Endothelial cell of umbilical vein (primary cell): ENCODE measurements at regions not wholly inside any gene's neighbourhood (a gene's known extent, or its start where the extent isn't known, plus 50 kb on each side); places are given as distances from the start of the nearest gene placed in this dataset.

Experiments used
- BruUV-seq: library from RNA; stranded (reverse); fragments of 400-500 nt; replicated peaks from 2 replicates; lab custom pipeline; 2021; lab: Mats Ljungman, UMichigan
- CTCF ChIA-PET: fragments of 300-600, 350-600 bp; sonication (Branson Sonifier 250); formaldehyde crosslinking; loops from one replicate; lab custom pipeline; 2021; ENCODE audit warnings: antibody characterized with exemption, inconsistent platforms; lab: Charles Lee
- POLR2A ChIA-PET: fragments of 300-600, 350-600 bp; sonication (Branson Sonifier 250); formaldehyde crosslinking; loops from one replicate; lab custom pipeline; 2021; ENCODE audit warnings: antibody characterized with exemption, inconsistent platforms; lab: Charles Lee
- DNase-seq: peaks from one replicate; pipeline ENCODE4 v3.0.0-alpha.2; 2011; ENCODE audit warnings: low read depth, low spot score
- FAIRE-seq: peaks from 2 replicates; lab custom pipeline; 2011; peaks lifted over from hg19 to GRCh38; lab: Jason Lieb, UNC
- H2AFZ ChIP-seq: 2 replicates; pipeline ENCODE4 v1.6.0; 2012; ENCODE audit warnings: low read depth, low read length, control low read depth, inconsistent platforms
- H3K27ac ChIP-seq: 2 replicates; pipeline ENCODE4 v1.5.1; 2011; ENCODE audit warnings: low read depth, mild to moderate bottlenecking, control low read depth, low read length, moderate library complexity; ENCODE audit not compliant: insufficient read depth
- H3K27me3 ChIP-seq, 2 experiments: 2 replicates each; pipeline versions ENCODE4 v1.6.0 to v1.6.1; 2011; ENCODE audit warnings: low read length in 2 of 2, mixed read lengths in 1 of 2; ENCODE audit not compliant: control insufficient read depth in 2 of 2, insufficient read depth in 2 of 2
- H3K36me3 ChIP-seq, 2 experiments: 2 replicates in 1 of 2; 3 replicates in 1 of 2; pipeline ENCODE4 v1.5.1; 2011; ENCODE audit warnings: low read length in 2 of 2, mild to moderate bottlenecking in 1 of 2, moderate library complexity in 1 of 2; ENCODE audit not compliant: control insufficient read depth in 2 of 2, insufficient read depth in 2 of 2; ENCODE audit errors: extremely low read depth in 1 of 2
- H3K4me1 ChIP-seq: 3 replicates; pipeline ENCODE4 v1.5.1; 2011; ENCODE audit warnings: mild to moderate bottlenecking, low read length; ENCODE audit not compliant: control insufficient read depth, insufficient read depth; ENCODE audit errors: extremely low read depth
- H3K4me2 ChIP-seq: 2 replicates; pipeline ENCODE4 v1.6.1; 2011; ENCODE audit warnings: low read length, control low read depth, mixed read lengths; ENCODE audit not compliant: insufficient read depth
- H3K4me3 ChIP-seq, 3 experiments: fragments of 200-600 bp in 1 of 3; sonication (generic), shearing (Covaris generic) in 1 of 3; replicated peaks in 1 of 3; 2 replicates each; pipeline ENCODE4 v1.5.1; 2011 to 2016; ENCODE audit warnings: control low read depth in 3 of 3, low read length in 3 of 3, mild to moderate bottlenecking in 2 of 3, inconsistent platforms in 1 of 3, low read depth in 1 of 3, moderate library complexity in 1 of 3; ENCODE audit not compliant: insufficient read depth in 1 of 3
- H3K79me2 ChIP-seq: 2 replicates; pipeline ENCODE4 v1.6.0; 2012; ENCODE audit warnings: low read length, inconsistent platforms; ENCODE audit not compliant: control insufficient read depth, insufficient read depth
- H3K9ac ChIP-seq: replicated peaks from 2 replicates; pipeline ENCODE3; 2011; ENCODE audit warnings: low read length, control low read depth; ENCODE audit not compliant: insufficient read depth; ENCODE audit errors: extremely low read depth
- H3K9me1 ChIP-seq: replicated peaks from 3 replicates; pipeline ENCODE4 v1.6.0; 2011; ENCODE audit warnings: mild to moderate bottlenecking, low read length; ENCODE audit not compliant: control insufficient read depth, insufficient read depth; ENCODE audit errors: extremely low read depth
- H3K9me3 ChIP-seq: replicated peaks from 2 replicates; pipeline ENCODE4 v1.5.1; 2012; ENCODE audit warnings: low read length, inconsistent platforms; ENCODE audit not compliant: control insufficient read depth, insufficient read depth
- H4K20me1 ChIP-seq: replicated peaks from 2 replicates; pipeline ENCODE3; 2011; ENCODE audit warnings: mild to moderate bottlenecking, low read length; ENCODE audit not compliant: control insufficient read depth, insufficient read depth; ENCODE audit errors: extremely low read depth
- EZH2 ChIP-seq: IDR thresholded peaks from 2 replicates; pipeline ENCODE4 v1.6.1; 2012; ENCODE audit warnings: borderline replicate concordance, low read depth, mild to moderate bottlenecking, moderate library complexity, low read length, inconsistent platforms; ENCODE audit not compliant: severe bottlenecking
- FOS ChIP-seq: IDR thresholded peaks from 2 replicates; pipeline ENCODE4 v1.6.1; 2011; ENCODE audit warnings: mild to moderate bottlenecking, low read length, moderate library complexity, borderline replicate concordance; ENCODE audit not compliant: insufficient read depth
- GATA2 ChIP-seq: IDR thresholded peaks from 2 replicates; pipeline ENCODE4 v1.7.0; 2011; ENCODE audit warnings: low read depth, mild to moderate bottlenecking, moderate library complexity, mixed read lengths, low read length; ENCODE audit not compliant: insufficient read length, insufficient read depth
- JUN ChIP-seq: IDR thresholded peaks from 2 replicates; pipeline ENCODE4 v1.6.1; 2011; ENCODE audit warnings: borderline replicate concordance, low read depth; ENCODE audit not compliant: insufficient read length, insufficient read depth
- MAX ChIP-seq: IDR thresholded peaks from 2 replicates; pipeline ENCODE4 v1.6.1; 2011; ENCODE audit not compliant: insufficient read depth, insufficient read length
- MYC ChIP-seq: IDR thresholded peaks from one replicate; pipeline ENCODE4 v1.6.1; 2011; ENCODE audit warnings: mild to moderate bottlenecking, low read depth, low read length
- POLR2AphosphoS5 ChIP-seq: IDR thresholded peaks from 2 replicates; pipeline ENCODE4 v1.6.1; 2012; ENCODE audit warnings: low read depth, mild to moderate bottlenecking, control low read depth, low read length, moderate library complexity; ENCODE audit not compliant: insufficient read depth
- dilution Hi-C: fragments of 300-500 bp; cut with MboI; formaldehyde crosslinking; loops from one replicate; pipeline ENCODE4 v1.15.0; 2019; ENCODE audit warnings: low sequenced_read_pairs; ENCODE audit not compliant: extremely low pct_ligation_motif_present
- intact Hi-C: fragments of 100-400 bp; cut with micrococcal nuclease; formaldehyde crosslinking; loops from one replicate; pipeline ENCODE4 v1.10.0; 2022
- TF ChIP-seq, protein P1 (sequence below), 2 donors: IDR thresholded peaks; 1 replicate in 1 of 2; 2 replicates in 1 of 2; pipeline ENCODE4 v1.5.1; 2011; ENCODE audit warnings: low read length in 2 of 2, mild to moderate bottlenecking in 2 of 2, moderate library complexity in 2 of 2, control low read depth in 1 of 2, inconsistent platforms in 1 of 2, low read depth in 1 of 2; ENCODE audit not compliant: insufficient read depth in 1 of 2; ENCODE audit errors: extremely low read depth in 1 of 2

DNA sequence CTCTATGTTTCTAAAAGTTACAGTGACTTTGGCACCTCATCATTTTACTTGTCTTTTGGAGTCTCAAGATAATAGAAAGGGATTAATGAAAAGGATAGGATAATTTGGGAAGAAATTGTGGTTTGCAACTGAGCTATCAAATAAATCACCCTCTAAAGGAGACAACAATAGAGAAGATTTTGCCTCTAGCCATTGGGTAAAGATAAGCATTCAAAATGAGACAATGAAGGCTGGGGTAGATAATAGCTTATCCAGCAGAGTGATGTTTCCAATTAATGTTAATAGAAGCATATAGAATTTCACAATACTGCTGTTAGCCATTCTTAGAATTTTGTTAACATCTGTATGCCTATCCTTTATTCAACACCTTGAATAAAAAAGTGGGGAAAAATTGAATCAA, 1177.6 kb downstream of the ADGRL3 start:
- no TSS peak for BruUV-seq
- TF ChIP-seq GATA2: no peak
- TF ChIP-seq JUN: no peak
- TF ChIP-seq, protein P1, sequence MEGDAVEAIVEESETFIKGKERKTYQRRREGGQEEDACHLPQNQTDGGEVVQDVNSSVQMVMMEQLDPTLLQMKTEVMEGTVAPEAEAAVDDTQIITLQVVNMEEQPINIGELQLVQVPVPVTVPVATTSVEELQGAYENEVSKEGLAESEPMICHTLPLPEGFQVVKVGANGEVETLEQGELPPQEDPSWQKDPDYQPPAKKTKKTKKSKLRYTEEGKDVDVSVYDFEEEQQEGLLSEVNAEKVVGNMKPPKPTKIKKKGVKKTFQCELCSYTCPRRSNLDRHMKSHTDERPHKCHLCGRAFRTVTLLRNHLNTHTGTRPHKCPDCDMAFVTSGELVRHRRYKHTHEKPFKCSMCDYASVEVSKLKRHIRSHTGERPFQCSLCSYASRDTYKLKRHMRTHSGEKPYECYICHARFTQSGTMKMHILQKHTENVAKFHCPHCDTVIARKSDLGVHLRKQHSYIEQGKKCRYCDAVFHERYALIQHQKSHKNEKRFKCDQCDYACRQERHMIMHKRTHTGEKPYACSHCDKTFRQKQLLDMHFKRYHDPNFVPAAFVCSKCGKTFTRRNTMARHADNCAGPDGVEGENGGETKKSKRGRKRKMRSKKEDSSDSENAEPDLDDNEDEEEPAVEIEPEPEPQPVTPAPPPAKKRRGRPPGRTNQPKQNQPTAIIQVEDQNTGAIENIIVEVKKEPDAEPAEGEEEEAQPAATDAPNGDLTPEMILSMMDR (IDR thresholded peaks at IDR 0.05; ENCODE audit: extremely low read depth in 1 of 2, insufficient read depth in 1 of 2, low read depth in 1 of 2, low read length in 2 of 2): no peak
- TF ChIP-seq POLR2AphosphoS5: no peak
- no peak for TF ChIP-seq EZH2
- no peak for TF ChIP-seq MAX
- no peak for TF ChIP-seq FOS
- TF ChIP-seq MYC: no peak
- H3K4me3 ChIP-seq: no peak overlapping the region
- H3K4me2 ChIP-seq: no peak overlapping the region
- no peak for FAIRE-seq
- no peaks in the 10 kb centered on the region for H3K9me3 ChIP-seq
- ChIA-PET POLR2A (no interaction called here), CTCF (no interaction called here)
- no peaks in the 10 kb centered on the region for H3K27me3 ChIP-seq
- H4K20me1 ChIP-seq: no peaks in the 10 kb centered on the region
- H3K79me2 ChIP-seq: no peaks in the 10 kb centered on the region
- no peaks in the 10 kb centered on the region for H3K9me1 ChIP-seq
- H3K9ac ChIP-seq: no peak overlapping the region
- intact Hi-C loops: no loop called here
- dilution Hi-C loops: no loop called here
- DNase-seq: no peak
- H3K4me1 ChIP-seq: no peaks in the 10 kb centered on the region
- H3K36me3 ChIP-seq: no peaks in the 10 kb centered on the region
- no peak overlapping the region for H3K27ac ChIP-seq
- no peak overlapping the region for H2AFZ ChIP-seq
